NCI-H1694 (cell line): ENCODE measurements at regions not wholly inside any gene's neighbourhood (a gene's known extent, or its start where the extent isn't known, plus 50 kb on each side); places are given as distances from the start of the nearest gene placed in this dataset.
"Not testable (repeated sequence)": the region's sequence is repeated elsewhere in the genome, so short reads cannot be mapped to it uniquely, and the experiment has no call there.

Experiments
- DNase-seq: peaks from one replicate; lab custom pipeline; 2025; lab: John Stamatoyannopoulos, UW

DNA sequence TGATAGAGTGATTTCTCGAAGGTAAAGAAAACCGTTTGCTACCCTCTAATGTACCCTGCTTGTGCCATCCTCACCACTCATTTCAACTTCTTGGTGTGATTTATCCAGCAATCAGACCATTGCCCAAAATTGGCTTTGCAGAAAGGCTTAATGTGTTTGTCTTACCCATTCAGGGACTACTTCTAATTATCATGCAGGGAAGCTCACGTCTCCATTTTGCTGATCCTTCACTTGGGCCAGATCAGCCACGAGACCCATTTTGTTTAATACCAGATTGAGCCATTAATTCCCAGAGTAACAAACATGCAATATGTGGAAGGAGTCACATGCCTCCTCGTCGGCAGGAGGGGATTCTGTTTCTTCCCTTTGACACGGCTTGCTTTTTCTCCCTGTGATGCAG is 51.1 kb upstream of the CRY1 start:
- no peak for DNase-seq

- no peak for DNase-seq
These were observed 51.6 kb upstream of the CRY1 start for GRCh38 chr12:107144990-107145389.

DNA sequence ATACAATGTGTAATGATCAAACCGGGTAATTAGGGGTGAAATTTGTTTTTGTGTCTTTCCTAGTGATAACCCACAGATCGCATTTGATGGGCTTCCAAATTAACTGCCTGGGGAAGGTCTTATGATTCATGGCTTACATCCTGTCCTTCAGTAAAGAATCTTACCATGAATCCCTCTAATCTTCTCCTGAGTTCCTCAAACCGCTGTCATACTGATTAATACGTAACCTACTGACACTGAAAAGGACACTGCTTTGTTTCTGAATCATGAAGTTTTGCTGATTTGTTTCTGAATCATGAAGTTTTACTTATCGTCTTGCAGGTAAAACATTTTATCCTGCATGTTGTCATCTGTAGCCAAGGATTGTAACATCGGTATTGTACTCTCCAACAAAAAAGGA is 52.0 kb upstream of the CRY1 start:
- DNase-seq: no peak

GRCh38 chr12:107148107-107148506 is 54.8 kb upstream of the CRY1 start:
- DNase-seq: no peak

DNA sequence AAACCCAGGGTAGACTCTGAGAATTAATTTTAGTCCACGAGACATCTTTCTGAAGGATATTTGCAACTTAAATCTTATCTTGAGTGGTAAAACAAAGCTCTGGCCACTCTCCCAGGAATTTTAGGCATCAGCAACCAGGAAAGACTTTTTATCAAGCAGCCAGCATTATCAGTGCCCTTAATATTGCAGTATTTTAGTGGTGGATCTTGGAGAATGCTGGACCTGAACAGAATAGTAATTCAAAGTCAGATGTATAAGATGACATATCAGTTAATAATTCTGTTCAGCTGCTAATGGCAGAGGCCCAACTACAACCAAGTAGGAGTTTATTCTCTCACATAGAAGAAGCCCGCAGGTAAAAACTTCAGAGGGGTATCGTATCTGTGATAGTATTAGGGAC is 59.0 kb upstream of the CRY1 start:
- no peak for DNase-seq

DNA sequence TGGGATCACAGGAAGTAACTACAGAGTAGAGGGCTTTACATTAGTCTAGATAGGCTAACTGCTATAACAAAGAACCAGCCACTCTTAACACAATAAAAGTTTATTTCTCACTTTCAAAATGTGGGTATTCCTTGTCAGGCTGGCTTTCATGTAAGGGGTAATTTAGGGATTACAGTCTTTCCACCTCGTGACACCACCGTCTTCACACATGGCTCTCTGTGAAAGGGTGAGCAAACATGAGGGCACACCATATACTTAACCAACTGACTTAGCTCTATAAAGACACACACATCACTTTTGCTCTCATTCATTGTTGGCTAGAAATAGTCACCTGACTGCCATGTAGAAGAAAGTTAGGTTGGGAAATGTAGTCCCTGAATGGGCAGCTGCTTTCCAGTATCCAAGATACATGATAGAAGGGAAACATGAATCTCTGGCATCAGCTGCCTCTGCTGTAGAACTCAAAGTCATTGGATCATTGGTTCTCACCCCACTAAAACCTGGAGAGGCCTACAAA is 66.1 kb upstream of the CRY1 start:
- no peak for DNase-seq

- no peak for DNase-seq
These were observed 70.1 kb upstream of the CRY1 start for GRCh38 chr12:107163413-107163812.

DNA sequence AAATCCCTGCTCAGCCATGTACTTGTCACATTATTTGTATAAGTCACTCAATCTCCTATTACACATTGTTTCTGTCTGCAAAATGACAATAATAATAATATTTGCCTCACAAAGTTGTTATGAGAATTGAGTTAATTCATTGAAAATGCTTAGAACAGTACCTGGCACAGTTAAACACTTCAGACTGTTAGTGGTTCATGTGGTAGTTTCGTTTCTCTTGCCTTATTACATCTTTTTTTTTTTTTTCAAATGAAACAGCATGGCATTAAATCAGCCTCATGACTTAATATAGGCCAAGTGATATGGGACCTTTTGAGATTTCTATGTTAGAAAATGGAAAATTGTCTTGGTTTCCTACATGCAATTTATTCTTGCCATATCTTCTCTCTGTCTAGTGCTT is 71.0 kb upstream of the CRY1 start:
- DNase-seq: no peak

GRCh38 chr12:107165581-107165980 is 72.2 kb upstream of the CRY1 start:
- no peak for DNase-seq

GRCh38 chr12:107167756-107168155 is 74.4 kb upstream of the CRY1 start:
- no peak for DNase-seq

- DNase-seq: no peak
These were observed 75.9 kb upstream of the CRY1 start for GRCh38 chr12:107169200-107169599.

- DNase-seq: no peak
These were observed 85.4 kb upstream of the CRY1 start for GRCh38 chr12:107178776-107179175.

DNA sequence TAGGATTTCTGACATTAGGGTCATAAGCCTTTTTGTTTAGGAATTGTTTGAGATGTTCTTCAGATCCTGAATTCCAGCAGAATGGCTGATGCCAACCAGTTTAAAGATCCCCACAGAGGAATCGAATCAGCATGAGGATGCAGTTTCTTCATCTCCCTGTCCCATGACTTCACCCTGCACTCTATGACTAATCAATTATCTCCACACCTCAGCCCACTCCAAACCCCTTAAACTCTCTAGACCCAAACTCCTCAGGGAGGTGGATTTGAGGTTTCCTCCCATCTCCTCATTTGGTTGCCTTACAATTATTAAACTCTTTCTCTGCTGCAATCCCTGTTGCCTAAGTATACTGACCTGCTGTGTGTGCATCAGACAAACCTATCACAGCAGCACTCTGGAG is 86.5 kb upstream of the CRY1 start:
- DNase-seq: no peak

- DNase-seq: no peak
These were observed 86.9 kb upstream of the CRY1 start for GRCh38 chr12:107180272-107180671.

- no peak for DNase-seq
These were observed 91.1 kb upstream of the CRY1 start for GRCh38 chr12:107184359-107184930.

DNA sequence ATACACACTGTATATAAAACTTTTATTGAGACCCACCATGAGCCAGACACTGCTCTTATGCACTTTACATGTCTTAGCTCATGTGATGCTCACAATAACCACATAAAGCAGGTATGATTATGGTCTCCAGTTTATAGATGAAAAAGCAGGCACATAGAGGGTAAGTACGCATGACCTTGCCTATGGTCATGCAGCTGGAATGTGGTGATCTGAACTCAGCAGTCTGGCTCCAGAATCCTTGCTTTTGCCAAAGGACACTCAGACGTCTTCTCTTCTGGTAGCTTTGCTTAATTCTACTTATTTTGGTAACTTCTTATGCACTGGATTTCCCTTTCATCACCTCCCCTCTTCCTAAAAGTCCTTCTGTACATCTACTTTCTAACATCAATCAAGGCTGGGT is 103.3 kb upstream of the CRY1 start:
- DNase-seq: no peak

DNA sequence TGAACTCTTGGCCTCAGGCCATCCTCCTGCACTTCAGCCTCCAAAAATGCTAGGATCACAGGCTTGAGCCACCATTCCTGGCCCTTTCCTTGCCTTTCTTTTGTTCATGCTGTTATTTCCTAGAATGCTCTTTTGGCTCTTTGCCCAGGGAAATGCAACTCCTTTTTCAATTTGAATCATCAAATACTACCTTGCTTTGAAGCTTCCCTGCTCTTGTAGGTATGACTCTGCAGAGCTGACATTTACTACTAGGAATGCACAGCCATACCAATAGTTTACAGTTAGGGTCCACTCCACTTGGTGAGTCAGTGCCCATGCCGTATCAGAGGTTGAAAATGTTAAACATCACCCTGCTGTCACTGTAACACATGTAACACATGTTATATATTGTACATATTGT is 107.0 kb upstream of the CRY1 start:
- DNase-seq: no peak

GRCh38 chr12:107207931-107208525 is 114.7 kb upstream of the CRY1 start:
- no peak for DNase-seq

DNA sequence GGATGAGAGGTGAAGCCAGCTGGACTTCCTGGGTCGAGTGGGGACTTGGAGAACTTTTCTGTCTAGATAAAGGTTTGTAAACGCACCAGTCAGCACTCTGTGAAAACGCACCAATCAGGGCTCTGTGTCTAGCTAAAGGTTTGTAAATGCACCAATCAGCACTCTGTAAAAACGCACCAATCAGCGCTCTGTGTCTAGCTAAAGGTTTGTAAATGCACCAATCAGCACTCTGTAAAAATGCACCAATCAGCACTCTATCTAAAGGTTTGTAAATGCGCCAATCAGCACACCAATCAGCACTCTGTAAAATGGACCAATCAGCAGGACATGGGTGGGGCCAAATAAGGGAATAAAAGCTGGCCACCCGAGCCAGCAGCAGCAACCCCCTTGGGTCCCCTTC is 116.4 kb upstream of the CRY1 start:
- DNase-seq: not testable (repeated sequence)

GRCh38 chr12:107214373-107214773 is 121.0 kb upstream of the CRY1 start:
- DNase-seq: not testable (repeated sequence)

GRCh38 chr12:107216411-107216810 is 123.1 kb upstream of the CRY1 start:
- not testable (repeated sequence) for DNase-seq

- DNase-seq: no peak
These were observed 126.0 kb upstream of the CRY1 start for GRCh38 chr12:107219301-107219700.

DNA sequence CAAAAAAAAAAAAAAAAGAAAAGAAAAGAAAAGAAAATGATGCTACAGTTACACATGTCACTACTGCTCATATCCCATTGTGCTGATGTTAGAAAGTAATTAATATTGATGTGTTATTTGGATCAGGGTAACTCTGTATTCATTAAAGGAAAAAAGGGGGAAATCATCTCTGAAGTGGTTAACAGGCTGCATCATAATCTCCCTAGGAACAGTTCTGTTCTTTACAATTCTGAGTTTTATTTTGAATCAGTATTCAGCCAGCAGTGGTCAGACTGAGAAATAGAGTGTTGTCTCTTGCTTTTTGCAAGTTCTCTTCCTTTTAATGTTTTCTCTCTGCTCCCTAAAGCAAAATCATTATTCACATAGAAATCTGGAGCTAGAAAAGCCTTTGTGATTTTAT is 128.6 kb upstream of the CRY1 start:
- DNase-seq: no peak

DNA sequence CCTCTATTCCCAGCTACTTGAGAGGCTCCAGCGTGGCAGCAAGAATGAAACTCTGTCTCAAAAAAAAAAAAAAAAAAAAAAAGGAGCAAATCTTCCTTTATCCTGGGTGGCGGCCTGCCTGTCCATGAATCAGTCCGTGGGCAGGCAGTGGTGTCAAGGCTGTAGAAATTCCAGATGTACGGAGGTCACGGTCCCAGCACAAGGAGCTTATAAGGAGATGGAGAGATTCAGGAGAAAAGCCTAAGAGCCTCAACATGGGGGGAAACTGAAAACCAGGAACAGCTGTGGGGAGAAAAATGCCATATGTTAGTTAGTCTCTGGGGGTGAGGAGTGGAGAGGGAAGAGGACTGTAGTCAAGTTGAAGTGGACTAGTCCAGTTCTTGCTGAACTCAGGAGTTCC is 130.5 kb upstream of the CRY1 start:
- DNase-seq: no peak
